NOMO-1 (cell line): ENCODE measurements at regions not wholly inside any gene's neighbourhood (a gene's known extent, or its start where the extent isn't known, plus 50 kb on each side); places are given as distances from the start of the nearest gene placed in this dataset.
"Not testable (repeated sequence)": the region's sequence is repeated elsewhere in the genome, so short reads cannot be mapped to it uniquely, and the experiment has no call there.

ENCODE experiments used
- DNase-seq, 2 experiments: peaks; one replicate each; lab custom pipeline; 2025; ENCODE audit not compliant: unreplicated experiment in 2 of 2; lab: John Stamatoyannopoulos, UW

DNA sequence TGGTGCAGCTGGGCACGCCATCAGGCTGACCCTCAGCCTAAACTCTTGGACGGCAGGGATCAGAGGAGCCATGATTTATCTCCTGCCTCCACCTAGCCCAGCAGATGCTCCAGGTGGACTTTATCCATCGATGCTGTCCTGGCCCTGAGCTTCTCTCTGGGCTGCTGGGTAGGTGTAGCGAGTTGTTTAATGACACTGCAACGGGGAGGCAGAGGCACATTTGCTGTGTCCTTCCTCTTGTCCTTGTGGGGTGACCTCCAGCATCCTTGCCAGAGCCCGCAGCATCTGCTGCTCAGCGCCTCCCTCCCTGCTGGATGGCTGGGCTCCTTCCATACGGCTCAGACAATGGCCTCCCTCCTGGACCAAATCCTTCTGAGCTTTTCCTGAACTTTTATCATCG is 103.1 kb upstream of the IRX4 start:
- DNase-seq: no peak

DNA sequence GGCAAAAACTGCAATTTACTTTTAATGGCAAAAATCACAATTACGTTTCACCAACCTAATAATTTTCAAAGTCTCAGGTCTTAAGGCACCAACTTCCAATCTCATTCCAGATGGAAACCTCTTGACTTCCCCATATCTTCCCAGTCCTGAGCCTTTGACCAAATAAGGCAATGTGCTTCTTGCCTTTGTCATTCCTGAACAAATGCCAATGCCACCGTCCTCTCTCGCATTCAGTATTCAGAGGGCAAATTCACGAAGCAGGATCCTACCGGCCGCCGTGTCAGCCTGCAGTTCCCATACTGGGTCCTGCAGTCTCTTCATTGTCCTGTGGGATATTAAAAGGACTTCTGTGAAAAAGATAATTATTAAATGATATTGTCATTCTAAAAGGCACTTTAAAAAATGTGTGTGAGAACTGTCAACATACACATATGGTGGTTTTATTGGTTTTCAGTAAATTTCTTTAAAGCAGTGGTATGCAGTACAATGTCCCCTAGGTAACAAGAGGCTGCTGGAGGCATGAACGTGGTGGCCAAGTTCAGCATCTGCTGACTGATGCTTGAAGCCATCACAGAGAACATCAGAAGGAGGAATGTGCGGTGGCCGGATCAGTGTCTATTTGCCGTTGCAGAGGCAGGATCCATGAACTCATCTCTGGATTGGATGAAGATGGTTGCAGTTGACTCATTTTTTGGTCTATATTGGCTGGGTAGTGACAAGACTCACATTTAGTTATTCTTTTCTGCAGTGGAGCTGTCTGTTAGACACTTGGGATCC is 101.4 kb upstream of the IRX4 start:
- no peak for DNase-seq

DNA sequence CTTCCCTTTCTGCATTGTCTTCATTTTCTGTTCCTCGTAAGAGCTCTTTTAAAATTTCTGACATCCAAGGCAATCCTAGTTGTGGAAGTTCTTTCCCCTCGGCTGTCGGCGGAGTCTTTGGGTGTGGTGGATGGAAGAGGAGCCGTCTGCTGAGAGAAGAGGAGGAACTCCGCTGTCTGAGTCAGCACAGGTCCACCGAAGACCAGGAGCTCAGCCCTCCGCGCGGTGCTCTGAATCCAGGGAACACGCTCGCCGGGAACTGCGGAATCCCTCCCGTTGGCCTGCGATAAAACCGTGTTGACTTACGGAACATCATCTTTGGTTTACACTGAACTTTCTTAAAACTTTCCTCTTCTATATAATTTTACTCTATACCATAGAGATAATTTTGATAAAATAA is 100.7 kb upstream of the IRX4 start:
- DNase-seq: no peak

DNA sequence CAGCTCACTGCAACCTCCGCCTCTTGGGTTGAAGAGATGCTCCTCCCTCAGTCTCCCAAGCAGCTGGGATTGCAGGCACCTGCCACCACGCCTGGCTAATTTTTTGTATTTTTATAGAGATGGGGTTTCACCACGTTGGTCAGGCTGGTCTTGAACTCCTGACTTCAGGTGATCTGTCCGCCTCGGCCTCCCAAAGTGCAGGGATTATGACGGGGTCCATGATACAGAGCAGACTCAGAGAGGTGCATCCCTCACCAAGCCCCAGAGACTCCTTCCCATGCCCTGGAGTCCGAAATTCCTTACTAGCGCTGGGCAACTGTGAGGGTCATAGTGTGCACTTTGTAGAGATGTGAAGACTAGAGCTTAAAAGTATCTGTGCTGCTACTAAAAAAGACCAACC is 99.8 kb upstream of the IRX4 start:
- not testable (repeated sequence) for DNase-seq

DNA sequence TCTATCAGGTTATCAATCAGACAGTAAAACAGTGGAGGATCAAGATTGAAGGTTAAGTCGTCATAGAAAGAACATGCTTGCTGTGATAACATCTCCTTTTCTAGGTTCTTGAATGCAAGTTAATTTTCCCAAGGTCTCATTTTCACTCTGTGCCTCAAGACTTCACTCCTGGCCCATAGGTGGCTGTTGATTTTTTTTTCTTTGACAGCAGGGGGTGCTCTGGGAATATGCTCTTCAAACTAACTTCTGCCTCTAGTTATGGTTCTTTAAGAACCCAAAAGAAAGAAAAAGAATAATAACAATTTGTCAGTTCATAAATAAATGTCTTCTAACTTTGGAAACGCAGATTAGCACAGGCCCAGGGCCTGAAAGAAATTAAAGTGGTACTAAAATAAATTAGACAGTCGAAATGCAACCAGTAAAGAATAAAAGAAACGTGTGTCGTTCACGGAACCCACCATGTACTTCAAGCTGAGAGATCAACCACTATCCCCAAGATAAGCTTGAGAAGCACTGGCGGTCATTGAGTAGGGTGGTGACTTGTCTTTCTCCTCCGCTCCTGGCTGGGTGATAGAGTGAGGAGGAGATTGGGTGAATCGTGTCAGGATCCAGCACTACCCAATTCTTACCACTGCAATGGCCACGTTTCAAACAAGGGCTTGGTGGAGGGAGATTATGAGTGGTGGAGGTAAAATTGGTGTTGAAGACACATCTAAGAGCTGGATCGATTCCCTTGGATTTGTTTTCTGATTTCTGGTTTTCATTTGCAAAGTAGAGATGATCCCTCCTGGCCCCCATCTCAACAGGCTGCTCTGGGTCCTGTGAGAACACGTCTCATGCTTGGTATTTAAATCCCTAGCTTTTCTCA is 93.4 kb upstream of the IRX4 start:
- DNase-seq: no peak

DNA sequence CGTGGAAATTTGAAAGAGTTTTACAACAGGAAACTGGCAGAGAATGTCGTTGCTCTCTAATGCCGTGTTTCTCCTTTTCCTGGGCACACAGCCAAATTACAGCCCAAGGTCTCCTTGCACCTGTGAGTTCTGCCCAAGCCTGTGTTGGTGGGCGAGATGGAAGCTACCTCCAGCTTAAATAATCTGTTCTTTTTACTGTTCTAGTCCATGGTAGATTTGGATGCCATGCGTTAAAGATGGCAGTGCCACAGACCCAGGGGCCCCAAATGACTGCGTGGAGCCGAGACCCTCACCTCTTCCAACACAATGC is 92.6 kb upstream of the IRX4 start:
- DNase-seq: no peak

DNA sequence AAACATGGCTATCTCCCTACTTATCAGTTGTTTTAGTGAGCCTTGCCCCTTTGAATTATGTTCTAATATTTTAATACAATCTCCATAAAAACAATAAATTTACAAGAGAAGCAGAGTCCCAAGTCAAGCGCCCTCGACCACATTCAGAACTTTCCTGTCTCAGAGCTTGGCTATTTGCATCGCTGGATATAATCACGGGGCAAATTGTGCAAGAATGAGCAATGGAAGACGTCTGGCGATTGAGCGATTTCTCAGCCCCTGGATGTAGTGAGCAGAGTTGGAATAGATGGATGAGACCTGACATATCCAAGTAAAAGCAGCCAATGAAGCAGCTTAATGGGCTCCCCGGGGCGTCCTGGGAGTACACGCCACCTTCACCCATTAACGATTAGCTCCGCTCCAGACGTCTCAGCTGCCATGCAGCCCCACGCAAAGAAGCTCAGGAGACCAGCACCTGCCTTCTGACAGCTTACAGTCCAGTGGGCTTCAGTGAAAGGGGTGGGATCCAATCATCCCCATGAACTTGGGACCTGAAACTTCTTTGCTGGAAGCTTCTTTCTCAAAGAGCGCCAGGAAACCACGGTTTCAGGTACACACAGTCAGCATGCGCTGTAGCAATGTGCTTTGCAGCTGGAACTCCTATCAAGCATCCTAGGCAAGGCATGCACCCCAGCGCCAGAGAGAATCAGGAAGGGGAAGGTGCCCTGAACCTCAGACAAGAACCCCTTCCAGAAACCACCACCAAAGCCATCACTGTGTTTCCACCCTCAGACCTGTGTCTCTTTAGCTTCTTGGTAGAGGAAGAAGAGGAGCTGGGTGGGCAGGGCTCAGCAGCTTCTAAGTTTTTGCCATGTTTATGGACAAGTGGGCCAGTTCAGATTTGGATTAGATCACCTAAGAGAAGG is 92.0 kb upstream of the IRX4 start:
- no peak for DNase-seq

DNA sequence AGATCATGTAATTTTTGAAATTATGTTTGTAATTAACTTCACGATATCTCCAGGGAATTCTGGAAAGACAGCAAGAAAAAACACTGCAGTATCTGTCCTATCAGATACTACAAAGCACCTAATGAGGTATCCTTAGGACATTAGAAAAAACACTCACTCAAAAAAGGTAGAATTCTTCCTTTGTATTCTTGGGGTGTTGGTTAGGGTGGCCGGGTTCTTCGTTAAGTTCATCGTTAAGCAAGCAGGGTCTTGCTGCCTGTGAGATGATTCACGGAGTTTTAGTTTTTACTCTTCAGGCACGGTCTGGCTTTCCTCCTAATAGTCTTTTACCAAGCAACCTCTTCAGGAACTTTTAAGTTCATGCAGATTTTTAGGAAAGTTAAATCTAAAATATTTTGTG is 91.4 kb upstream of the IRX4 start:
- DNase-seq: no peak

DNA sequence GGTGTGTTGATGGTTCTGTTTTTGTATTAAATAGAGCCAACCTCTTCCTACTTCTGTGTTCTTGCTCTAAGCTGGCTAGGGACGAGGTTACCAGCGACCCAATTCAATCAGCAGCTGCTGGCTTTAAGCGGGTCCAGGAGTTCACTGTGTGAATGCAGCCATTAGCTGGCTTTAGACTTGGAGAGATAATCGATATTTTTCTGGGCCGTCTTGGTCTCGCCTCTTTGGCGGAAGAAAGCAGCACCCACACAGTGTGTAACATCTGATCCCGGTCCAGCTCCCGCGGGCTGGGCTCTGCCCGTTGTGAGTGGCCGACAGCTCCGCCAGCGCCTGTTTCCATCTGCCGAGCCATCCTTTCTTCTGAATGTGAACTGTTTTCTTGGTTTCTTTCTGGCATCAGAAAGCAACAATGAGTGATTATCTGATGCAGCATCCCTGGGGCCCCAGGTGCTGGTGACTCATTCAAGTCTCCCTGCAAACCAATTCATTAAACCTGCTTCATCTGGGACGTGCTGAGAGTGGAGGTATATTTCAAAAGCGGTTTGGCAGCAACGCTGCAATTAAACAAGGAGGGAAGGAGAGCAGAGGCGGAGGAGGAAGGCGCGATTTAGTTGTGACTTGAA is 90.8 kb upstream of the IRX4 start:
- DNase-seq: no peak

DNA sequence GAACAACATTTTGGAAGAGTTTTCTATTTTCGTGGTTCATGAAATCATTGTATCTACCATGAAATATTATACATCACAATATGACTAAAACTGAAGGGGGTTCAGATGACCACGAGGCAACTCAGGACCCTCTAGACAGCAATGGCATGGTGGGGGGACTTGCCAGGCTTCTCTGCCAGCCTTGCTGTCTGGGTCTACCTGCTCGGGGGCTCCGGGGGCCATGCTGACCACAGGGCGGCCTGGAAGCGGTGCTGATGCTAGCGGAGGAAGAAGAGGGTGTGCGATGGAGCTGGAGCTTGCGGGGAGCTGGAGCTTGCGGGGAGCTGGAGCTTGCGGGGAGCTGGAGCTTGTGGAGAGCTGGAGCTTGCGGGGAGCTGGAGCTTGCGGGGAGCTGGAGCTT is 89.2 kb upstream of the IRX4 start:
- no peak for DNase-seq

DNA sequence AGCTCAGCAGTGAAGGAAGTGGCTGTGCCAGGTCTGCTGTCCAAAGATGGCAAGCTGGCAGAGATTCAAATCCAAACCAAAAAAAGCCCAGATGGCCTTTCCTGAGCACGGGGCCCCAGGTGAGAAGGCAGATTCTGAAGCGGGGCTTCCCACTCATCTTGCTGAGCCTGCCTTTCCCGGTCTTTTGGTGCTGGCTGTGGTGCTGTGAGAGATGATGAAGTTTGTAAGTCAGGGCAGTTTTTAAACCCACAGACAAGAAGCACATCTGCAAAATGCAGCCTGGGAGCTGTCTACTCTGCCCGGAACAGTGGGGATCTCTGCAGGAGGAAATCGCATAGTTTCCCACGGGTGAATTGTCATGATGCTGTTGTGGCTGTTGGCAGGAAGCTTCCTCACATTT is 85.0 kb upstream of the IRX4 start:
- DNase-seq: no peak

DNA sequence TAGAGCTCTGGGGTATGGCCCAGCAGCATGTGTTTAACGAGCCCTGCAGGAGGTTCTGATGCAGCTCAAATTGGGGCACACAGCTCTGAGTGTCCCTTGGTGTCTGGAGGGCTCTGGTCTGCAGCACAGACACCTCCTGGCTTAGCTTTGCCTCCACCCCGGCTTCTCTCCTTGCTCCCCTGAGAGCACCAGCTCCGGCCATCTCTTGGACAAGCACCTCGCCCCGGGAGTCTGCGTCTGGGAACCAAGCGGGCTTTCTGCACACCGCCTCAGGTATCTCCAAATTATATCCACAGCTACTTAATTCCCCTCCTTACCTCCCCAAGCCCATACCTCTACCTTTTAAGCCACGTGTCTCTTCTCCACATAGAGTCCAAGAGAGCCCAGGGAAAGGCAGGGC is 83.7 kb upstream of the IRX4 start:
- no peak for DNase-seq

DNA sequence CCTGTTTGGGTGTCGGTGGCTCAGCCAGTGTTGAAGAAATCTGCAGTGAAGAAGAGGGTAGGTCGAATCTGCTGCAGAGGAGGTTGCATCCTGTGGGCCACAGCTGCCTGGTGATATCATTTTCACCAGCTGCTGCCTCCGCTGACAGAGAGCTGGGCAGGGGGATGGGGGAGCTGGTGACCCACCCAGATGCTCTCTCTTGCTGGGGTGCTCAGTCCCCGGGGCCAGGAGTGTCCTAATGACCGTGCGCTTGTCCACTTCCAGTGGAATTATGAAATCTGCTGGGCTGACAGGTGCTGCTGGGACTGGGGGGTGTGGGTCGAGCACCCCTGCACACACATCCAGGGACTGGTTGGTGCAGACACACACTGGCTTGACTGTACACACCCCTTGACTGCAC is 83.2 kb upstream of the IRX4 start:
- no peak for DNase-seq

DNA sequence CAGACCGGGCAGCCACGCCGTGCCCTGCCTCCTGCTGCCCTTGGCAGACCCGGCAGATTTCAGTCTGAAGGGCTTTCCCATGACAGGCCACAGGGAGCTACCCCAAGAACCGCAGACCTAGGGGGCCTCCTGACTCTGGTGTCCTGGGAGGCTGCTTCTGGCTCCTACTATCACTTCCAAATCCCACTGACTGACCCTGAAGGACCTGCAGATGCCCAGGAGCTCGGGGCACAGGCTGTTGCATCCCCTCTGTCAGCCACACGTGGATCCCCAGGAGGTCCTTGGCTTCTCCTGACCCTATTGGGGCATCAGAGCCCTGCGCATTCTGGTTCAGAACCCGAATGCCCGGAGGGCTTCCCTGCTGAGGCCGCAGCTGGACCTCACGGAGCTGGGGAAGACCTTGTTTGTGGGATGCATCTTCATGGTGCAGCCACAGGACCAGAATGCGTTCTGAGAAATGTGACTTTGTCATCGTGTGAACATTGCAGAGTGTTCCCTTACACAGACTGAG is 81.3 kb upstream of the IRX4 start:
- DNase-seq: no peak

DNA sequence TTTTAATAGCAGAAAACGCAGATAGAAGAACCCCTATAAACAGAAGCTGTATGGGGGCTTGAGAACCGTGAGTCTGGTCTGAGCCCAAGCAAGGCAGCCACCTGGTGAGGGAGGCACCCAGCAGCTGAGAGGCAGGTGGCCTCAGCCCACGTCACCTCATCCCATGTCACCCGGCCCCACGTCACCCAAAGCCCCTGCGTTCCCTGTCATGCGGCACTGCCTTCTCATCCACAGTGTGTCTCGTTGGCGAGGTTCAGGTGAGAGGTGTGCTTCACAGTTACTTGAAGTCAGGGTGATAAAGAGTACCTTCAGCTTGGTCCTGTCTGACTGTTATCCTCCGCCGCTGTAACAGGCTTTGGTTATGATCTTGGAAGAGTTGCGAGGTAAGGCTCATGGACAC is 80.6 kb upstream of the IRX4 start:
- no peak for DNase-seq

DNA sequence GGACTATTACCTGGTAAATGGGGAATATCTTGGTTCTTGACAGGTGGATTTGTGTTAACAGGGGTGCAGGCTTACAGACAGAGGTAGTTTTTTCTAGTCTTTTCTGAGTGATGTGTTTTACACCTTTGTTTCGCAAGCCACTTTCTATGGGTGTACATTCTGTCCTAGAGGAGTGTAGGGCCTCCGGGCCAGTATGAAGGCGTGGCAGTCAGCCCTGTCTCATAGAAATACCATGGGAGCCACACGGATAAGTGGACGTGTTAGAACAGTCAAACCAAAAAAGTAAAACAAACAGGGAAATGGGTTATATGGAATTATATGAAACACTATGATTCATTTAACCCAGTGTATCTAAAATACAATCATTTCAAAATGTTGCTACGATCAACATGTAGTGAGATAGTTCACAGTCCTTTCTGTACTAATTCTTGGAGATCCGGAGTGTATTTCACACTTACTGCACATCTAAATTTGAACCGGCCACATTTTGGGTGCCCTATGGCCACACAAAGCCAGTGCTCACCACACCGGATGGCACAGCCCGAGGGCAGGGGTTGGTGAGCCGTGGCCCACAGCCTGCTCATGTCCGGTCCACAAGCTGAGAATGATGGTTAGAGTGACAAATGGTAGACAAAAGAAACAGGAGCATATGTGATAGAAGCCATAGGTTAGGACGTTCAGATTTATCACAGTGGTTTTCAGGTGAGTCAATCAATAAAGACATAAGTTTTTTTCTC is 80.1 kb upstream of the IRX4 start:
- DNase-seq: no peak

DNA sequence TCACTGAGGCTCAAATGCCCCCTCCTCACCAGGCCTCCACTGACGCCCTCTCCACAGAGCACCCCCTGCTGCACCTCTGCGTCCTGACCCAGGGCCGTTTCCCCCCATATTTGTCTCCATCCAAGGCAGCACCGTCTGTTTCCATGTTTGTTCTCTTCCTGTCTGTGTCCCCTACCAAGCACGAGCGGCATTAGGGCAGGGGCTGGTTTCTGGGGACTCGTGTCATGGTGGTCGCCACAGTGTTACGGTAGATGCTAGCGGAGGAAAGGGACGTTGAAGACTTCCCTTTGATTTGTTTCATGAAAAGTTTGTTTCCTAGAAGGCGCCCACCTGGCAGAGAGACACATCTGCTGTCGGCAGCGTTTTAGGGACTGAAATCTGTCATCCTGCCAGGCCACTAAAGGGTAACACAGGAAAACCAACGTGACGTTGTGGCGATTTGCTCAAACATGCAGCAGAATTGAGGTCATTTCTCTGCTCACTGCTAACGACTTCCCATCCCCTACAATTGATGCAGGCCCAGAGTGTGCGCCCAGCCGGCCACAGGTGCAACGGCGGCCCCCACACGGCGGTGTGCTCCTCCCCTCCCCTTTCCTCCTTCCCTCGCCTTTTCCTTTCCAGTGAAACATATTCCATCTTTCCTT is 79.3 kb upstream of the IRX4 start:
- no peak for DNase-seq

DNA sequence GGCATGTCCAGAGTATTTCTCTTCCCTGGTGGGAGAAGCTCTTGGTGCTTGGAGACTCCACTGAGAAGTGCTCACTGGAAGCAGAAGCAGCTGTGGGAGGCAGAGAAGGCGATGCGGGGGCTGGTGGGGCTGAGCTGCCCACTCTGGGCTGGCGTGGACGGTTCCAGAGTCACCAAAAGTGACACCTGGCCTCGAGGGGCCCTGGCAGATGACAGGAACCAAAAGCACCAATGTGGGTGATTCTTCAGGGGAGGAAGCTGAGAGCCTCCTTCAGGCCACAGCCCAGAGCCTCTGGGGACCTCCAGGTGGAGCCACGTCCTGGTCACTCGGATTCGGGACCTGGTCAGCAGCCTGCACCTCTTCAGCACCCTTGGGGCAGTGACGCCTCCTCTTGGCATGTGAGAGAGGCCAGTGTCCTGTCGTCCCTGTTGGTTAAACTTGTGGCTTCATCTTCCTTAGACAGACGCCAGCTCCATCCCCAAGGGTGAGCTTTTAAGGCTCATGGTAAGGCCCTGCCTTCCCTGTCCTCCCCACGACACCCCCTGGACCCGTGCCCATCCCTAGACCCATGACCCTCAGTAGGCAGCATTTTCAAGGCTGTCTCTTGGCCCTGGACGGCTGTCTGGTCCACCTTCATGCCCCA is 78.7 kb upstream of the IRX4 start:
- no peak for DNase-seq
